KMS-11 (cell line): ENCODE measurements at regions not wholly inside any gene's neighbourhood (a gene's known extent, or its start where the extent isn't known, plus 50 kb on each side); places are given as distances from the start of the nearest gene placed in this dataset.
"Not testable (repeated sequence)": the region's sequence is repeated elsewhere in the genome, so short reads cannot be mapped to it uniquely, and the experiment has no call there.

ENCODE experiments used
- H2AFZ ChIP-seq: fragments of 200-600 bp; sonication (generic); 2 replicates; pipeline ENCODE4 v1.6.1; 2016; ENCODE audit warnings: antibody characterized with exemption, mixed run types, low read depth
- H3K27ac ChIP-seq: fragments of 200-600 bp; sonication (generic); 2 replicates; pipeline ENCODE4 v1.6.1; 2016; ENCODE audit warnings: mild to moderate bottlenecking, mixed run types
- H3K27me3 ChIP-seq: fragments of 200-600 bp; sonication (generic); 2 replicates; pipeline ENCODE4 v1.6.1; 2017; ENCODE audit warnings: mild to moderate bottlenecking, low read depth, mixed run types, moderate library complexity; ENCODE audit not compliant: insufficient read depth
- H3K36me3 ChIP-seq: fragments of 200-600 bp; sonication (generic); 2 replicates; pipeline ENCODE4 v1.6.1; 2017; ENCODE audit warnings: mild to moderate bottlenecking, mixed run types; ENCODE audit not compliant: insufficient read depth
- H3K4me1 ChIP-seq: fragments of 200-600 bp; sonication (generic); 2 replicates; pipeline ENCODE4 v1.6.1; 2016; ENCODE audit warnings: mild to moderate bottlenecking, low read depth, mixed run types; ENCODE audit not compliant: poor library complexity, severe bottlenecking
- H3K4me2 ChIP-seq: fragments of 200-600 bp; sonication (generic); 2 replicates; pipeline ENCODE4 v1.7.0; 2016; ENCODE audit warnings: mild to moderate bottlenecking, mixed run types
- H3K4me3 ChIP-seq: fragments of 200-600 bp; sonication (generic); IDR thresholded peaks from 2 replicates; pipeline ENCODE4 v1.6.1; 2017; ENCODE audit warnings: low read depth, low read length, mixed read lengths; ENCODE audit not compliant: insufficient read depth
- H3K79me2 ChIP-seq: fragments of 200-600 bp; sonication (generic); 2 replicates; pipeline ENCODE4 v1.6.1; 2016; ENCODE audit warnings: low read depth, mixed run types; ENCODE audit not compliant: insufficient read depth
- H3K9ac ChIP-seq: fragments of 200-600 bp; sonication (generic); 2 replicates; pipeline ENCODE4 v1.6.1; 2016; ENCODE audit warnings: mild to moderate bottlenecking, mixed run types
- H4K20me1 ChIP-seq: fragments of 200-600 bp; sonication (generic); 2 replicates; pipeline ENCODE4 v1.6.1; 2016; ENCODE audit warnings: mild to moderate bottlenecking, mixed run types; ENCODE audit not compliant: insufficient read depth
- TF ChIP-seq, protein P1 (sequence below): fragments of 200-600 bp; sonication (generic); conservative IDR thresholded peaks from 2 replicates; pipeline ENCODE4 v1.6.1; 2017; ENCODE audit warnings: low read depth, mild to moderate bottlenecking, antibody characterized with exemption, low read length, moderate library complexity, mixed read lengths

DNA sequence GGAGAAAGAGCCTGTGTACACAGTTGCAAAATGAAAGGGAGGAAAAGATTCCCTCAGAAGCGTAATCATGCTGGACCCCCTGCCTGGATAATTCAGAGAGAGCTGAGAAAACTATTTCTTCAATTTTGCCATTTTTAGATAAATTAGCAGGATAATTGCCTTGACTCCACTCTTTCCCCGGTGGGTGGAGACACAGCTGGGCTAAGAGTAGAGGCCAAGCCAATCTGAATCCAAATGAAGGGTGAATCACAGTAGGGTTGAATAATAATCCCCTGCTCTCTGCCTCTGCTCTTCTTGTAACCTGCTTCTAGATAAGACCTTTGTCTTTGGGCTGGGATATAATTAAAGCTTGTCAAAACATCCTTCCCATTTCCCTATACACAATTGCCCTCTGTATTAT is 150.1 kb downstream of the CAPZA3 start:
- H3K4me1 ChIP-seq = no peaks in the 10 kb centered on the region
- no peaks in the 10 kb centered on the region for H4K20me1 ChIP-seq
- H3K27me3 ChIP-seq = no peaks in the 10 kb centered on the region
- H3K79me2 ChIP-seq = no peaks in the 10 kb centered on the region
- no peak overlapping the region for H3K9ac ChIP-seq
- H3K4me3 ChIP-seq = no peak overlapping the region
- no peak overlapping the region for H3K4me2 ChIP-seq
- TF ChIP-seq, protein P1, sequence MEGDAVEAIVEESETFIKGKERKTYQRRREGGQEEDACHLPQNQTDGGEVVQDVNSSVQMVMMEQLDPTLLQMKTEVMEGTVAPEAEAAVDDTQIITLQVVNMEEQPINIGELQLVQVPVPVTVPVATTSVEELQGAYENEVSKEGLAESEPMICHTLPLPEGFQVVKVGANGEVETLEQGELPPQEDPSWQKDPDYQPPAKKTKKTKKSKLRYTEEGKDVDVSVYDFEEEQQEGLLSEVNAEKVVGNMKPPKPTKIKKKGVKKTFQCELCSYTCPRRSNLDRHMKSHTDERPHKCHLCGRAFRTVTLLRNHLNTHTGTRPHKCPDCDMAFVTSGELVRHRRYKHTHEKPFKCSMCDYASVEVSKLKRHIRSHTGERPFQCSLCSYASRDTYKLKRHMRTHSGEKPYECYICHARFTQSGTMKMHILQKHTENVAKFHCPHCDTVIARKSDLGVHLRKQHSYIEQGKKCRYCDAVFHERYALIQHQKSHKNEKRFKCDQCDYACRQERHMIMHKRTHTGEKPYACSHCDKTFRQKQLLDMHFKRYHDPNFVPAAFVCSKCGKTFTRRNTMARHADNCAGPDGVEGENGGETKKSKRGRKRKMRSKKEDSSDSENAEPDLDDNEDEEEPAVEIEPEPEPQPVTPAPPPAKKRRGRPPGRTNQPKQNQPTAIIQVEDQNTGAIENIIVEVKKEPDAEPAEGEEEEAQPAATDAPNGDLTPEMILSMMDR = no peak
- H2AFZ ChIP-seq = no peak overlapping the region
- no peaks in the 10 kb centered on the region for H3K36me3 ChIP-seq
- no peak overlapping the region for H3K27ac ChIP-seq

- H3K27me3 ChIP-seq = not testable (repeated sequence)
These were observed 152.7 kb downstream of the CAPZA3 start for GRCh38 chr12:18890621-18891020.

DNA sequence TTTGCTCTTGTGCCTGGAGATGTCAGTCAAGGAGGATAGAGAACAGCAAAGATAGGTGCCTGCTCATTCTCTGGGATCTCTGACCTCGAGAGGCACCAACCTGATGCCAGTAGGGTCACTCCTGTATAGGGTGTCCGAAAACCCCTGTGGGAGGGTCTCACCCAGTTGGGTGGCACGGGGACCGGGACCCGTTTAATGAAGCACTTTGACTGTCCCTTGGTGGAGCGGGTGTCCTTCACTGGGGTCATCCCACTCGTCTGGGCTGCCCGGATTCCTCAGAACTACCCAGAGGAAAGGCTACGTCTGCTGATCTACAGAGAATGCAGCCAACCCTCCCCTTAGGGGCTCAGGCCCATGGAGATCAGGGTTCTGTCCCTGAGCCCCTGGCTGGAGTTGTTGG is 157.6 kb downstream of the CAPZA3 start:
- Histone ChIP-seq H3K36me3 (no peaks in the 10 kb centered on the region), H3K79me2 (no peaks in the 10 kb centered on the region), H3K4me1 (no peaks in the 10 kb centered on the region), H3K27me3 (no peaks in the 10 kb centered on the region), H3K4me2 (no peak overlapping the region), H4K20me1 (no peaks in the 10 kb centered on the region), H3K9ac (no peak overlapping the region), H3K4me3 (no peak overlapping the region), H2AFZ (no peak overlapping the region), H3K27ac (no peak overlapping the region)
- TF ChIP-seq, protein P1 = no peak

More at GRCh38 chr12:18890621-18891020, 152.7 kb downstream of the CAPZA3 start:
- not testable (repeated sequence) for H3K4me3 ChIP-seq, H3K9ac ChIP-seq, H3K4me2 ChIP-seq, H3K36me3 ChIP-seq, H4K20me1 ChIP-seq, H3K27ac ChIP-seq, H2AFZ ChIP-seq, H3K79me2 ChIP-seq, H3K4me1 ChIP-seq

DNA sequence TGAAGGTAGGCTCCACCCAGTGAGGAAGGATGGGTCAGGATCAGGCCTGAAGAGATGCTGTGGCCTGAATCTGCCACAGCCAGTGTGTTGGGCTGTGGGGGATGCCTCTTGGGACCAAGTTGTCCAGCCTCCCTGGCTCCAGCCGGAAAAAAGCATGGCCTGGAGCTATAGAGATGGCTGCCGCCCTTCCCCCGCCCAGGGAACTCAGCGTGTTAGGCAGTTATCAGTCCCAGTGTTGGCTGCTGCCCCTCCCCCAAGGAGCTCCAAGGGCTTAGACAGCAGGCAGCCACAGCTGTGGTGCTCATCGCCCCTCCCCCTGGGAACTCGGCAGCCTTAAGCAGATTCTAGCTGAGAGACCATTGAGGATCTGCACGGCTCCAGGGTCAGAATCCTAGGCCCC is 158.0 kb downstream of the CAPZA3 start:
- no peaks in the 10 kb centered on the region for H4K20me1 ChIP-seq
- no peak overlapping the region for H3K4me2 ChIP-seq
- H3K79me2 ChIP-seq = no peaks in the 10 kb centered on the region
- TF ChIP-seq, protein P1 = no peak
- no peak overlapping the region for H3K9ac ChIP-seq
- H3K27me3 ChIP-seq = no peaks in the 10 kb centered on the region
- H3K4me3 ChIP-seq = no peak overlapping the region
- no peaks in the 10 kb centered on the region for H3K4me1 ChIP-seq
- no peak overlapping the region for H2AFZ ChIP-seq
- H3K36me3 ChIP-seq = no peaks in the 10 kb centered on the region
- H3K27ac ChIP-seq = no peak overlapping the region

DNA sequence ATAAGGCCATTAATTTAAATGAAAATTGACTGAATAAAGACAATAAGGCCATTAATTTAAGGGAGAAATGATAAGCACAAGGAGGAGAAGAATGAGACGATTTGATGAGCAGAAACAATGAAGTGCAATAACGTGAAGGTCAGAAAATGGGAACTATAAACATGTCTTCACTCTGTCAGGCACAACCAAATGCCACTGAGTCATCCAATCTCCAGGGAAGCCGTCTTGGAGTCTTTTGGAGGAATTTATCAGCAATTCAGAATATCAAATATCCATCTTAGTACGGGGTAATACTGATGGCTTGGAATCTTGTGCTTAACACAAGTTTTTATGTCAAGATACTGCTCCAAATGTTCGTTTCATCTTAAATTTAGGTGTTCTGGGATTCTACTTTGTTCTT is 159.9 kb downstream of the CAPZA3 start:
- Histone ChIP-seq H3K79me2 (no peaks in the 10 kb centered on the region), H4K20me1 (no peaks in the 10 kb centered on the region), H3K4me2 (no peak overlapping the region), H3K27me3 (no peaks in the 10 kb centered on the region), H3K27ac (no peak overlapping the region), H3K4me1 (no peaks in the 10 kb centered on the region), H3K9ac (no peak overlapping the region), H3K4me3 (no peak overlapping the region), H3K36me3 (no peaks in the 10 kb centered on the region), H2AFZ (no peak overlapping the region)
- TF ChIP-seq, protein P1 = no peak
